SKM-1 treated with dmso at 0.1 percent for 144 hours (cell line): ENCODE measurements at regions not wholly inside any gene's neighbourhood (a gene's known extent, or its start where the extent isn't known, plus 50 kb on each side); places are given as distances from the start of the nearest gene placed in this dataset.

Experiments
- DNase-seq: peaks from one replicate; lab custom pipeline; 2025; ENCODE audit not compliant: unreplicated experiment; lab: John Stamatoyannopoulos, UW

DNA sequence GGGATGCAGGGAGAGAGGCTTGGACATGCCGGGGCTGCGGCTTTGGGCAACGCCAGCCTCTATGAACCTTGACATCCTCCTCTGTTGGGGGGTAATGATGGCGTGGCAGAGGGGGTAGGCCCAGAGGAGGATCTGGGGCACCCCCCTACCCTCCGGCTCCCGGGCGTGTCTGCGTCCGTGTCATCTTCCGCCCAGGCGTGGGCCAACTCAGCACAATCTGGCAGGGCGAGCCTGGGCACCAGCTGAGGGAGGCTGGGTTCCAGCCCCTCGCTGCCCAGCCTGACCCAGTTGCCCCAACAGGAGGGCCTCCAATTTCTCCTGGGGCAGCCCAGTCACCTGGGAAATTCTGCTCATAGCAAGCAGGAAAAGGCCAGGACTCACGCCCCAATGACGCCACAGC, 62.9 kb upstream of the IL17B start:
- no peak for DNase-seq

DNA sequence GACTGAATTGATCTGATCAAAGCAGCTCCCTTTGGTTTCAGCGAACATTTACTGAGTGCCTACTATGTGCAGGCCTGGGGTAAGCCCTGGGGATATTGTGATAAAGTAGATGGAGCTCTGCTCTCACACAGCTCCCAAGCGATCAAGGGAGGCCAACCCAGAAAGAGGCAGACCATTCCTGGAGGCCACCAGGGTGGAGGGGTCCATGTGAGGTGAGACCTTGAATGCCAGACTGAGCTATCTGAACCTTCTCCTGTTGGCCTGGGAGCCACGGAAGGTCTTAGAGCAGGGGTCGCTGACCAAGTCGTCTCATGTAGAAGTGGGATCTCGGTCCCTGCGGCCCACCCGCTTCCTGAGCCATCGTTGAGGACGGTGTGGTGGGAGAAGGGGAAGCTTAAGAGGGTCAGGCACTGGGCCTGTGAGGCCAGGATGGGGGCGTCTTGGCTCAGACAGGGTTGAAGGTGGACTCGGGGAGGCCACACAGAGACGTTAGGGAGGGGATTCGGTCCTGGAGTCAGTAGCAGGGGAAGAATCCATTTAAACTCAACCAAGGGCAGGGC, 62.2 kb upstream of the IL17B start:
- DNase-seq = no peak

DNA sequence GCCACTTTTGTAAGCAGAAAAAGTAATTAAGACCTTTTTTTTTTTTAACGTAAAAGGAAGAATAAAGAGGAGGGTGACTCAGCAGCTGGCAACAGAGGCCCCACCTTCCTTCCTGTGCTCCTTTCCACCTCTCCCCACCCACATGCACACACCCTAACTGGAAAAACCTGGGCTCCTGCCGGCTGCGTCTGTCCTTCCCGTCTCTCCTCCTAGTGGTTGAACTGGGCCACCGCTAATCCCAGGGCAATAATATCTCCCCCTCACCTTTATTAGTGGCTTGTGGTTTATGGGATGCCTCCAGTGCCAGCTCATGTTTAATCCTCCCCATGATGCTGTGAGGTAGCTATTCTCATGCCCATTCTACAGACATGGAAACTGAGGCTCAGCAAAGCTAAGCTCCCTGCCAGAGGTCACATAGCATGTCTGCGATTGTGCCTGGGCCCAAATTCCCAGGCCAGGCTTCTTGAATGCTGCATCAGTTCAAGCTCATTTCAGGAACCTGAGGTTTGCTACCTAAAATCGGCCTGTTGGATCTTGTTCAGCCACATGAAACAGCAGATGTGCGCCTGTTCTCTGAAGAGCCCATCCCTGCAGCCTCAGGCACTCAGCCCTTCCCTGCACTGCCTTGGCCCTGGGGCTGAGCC, 60.9 kb upstream of the IL17B start:
- no peak for DNase-seq

DNA sequence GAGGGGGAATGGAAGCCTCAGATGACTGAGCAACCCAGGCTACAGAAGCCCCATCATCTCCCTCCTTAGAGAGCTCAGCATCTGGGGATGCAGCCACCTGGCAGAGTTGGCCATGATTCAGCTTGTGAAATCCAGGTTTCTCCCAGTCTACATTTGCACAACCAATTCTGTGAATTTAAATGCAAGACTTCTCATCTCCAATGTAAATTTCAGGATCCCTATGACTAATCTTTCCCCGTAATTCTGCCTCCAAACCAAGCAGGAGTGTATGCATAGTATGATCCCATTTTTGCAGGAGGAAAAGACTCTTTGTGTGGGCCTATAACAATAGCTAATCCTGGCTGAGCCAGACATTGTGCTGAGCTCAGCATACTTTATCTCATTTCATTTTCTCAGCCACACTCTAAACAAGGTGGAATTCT, 59.6 kb upstream of the IL17B start:
- no peak for DNase-seq

DNA sequence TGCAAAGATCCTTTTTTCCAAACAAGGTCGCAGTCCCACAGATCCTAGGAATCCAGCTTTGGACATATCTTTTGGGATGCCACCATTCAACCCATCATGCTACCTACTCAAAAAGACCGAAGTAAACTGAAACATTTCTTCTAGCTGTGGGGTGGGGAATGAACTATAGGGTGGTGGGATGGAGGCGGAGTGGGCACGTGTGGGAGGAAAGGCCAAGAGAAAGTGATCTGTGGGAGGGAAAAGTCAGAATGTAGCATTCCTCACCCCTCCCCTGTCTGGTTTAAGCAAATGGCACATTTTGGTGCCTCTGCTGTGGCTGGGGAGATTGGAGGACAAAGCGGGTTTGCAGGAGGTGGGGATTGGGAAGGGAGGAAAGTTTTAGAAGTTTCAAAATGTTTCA, 59.2 kb upstream of the IL17B start:
- no peak for DNase-seq

DNA sequence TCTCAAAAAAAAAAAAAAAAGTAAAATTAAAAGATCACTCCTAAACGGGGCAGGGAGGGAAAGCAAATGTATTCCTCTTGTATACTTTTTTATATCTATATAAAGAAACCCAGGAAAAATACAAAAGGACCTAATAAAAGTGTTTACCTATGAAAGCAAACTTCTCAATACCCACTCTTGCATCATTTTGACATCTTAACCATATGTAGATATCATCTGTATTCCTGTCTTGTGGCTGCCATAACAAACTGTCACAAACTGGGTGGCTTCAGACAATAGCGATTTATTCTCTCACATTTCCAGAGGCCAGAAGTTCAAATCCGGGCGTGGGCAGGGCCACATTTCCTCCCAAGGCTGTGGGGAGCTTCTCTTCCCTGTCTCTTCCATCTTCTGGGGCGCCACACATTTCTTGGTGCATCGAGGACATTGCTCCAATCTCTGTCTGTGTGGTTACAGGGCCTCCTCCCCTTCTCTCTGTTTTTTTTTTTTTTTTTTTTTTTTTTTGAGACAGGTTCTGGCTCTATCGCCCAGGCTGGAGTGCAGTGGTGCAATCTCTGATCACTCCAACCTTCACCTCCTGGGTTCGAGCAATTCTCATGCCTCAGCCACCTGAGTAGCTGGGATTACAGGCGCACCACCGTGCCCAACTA, 58.4 kb upstream of the IL17B start:
- DNase-seq = no peak

DNA sequence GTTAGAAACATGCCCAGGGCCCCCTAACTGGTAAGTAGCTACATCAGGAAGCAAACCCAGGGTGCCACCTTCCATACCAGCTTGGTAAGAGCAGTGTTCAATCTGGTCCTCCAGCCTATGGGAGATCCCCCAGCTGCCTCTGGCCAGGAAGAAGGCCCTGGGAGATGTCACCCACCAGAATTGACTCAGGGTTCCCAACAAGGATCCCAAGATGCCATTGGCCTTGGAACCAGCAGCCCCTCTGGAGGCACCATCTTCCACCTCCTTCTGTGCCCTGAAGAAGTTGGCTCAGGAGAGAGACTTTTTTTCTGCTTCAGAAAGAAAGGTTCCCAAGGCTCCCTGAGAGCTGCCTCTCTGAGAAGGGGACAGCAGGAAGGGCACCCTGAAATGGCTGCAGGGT, 56.6 kb upstream of the IL17B start:
- DNase-seq = no peak

DNA sequence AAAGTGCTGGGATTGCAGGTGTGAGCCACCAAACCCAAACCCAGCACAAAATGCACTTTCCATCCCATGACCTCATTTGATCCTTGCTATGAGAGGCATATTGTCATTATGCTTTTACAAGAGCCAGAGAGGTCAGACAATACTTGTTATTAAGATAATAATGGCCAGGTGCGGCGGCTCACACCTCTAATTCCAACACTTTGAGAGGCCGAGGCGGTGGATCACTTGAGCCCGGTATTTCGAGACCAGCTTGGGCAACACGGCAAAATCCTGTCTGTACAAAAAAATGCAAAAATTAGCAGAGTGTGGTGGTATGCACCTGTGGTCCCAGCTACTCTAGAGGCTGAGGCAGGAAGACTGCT, 55.9 kb upstream of the IL17B start:
- no peak for DNase-seq

DNA sequence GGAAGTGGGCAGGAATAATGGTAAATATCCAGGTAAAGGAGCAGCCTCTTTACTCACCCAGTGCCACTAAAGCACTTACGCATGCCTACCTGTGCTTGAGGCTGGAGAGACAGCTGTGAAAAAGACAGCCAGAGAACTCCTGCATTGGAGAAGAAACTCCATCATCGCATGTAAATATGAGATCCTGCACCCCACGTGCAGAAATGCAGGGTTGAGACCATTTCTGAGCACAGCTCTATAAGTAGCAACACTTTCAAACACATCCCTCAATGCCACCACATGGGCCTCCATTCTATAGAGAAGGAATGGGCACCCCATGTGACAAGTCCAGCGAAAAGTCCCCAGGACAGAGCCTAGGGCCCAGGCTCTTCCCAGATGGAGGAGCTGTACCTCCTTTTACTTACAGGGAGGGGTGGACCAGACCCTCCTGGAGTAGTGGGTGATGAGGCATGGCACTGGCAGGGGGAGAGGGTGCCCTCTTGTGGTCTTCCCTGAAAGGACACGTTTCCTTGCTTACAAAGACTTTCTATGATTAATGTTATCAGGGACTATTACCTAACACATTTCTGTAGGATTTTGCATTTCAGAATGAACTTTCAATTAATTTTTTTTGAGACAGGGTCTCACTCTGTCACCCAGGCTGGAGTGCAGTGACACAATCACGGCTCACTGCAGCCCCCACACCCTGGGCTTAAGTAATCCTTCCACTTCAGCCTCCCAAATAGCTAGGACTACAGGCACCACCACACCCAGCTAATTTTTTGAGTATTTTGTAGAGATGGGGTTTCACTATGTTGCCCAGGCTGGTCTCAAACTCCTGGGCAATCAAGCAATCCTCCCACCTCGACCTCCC, 55.3 kb upstream of the IL17B start:
- DNase-seq = peak; percentile 28

DNA sequence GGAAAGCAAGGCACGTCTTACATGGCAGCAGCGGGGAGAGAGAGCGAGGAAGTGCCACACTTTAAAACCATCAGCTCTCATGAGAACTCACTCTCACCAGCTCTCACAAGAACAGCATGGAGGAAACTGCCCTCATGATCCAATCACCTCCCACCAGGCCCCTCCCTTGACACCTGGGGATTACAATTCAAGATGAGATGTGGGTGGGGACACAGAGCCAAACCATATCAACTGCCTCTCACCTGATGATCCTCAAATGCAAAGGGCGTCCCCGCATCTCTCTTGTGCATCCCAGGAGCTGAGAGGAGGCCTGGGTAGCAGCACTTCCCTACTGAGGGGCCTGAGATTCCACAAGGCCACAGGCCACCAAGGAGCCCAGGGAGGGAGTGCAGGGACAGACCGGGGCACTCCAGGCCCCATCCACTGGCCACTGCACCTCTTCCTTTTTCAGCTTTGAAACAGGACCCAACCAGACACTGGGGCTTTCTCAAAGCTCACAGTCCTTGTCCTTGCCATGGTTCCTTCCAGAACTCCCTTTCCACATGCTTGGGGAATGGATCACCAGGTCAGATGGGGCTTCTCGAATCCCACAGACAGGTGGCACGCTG, 54.5 kb upstream of the IL17B start:
- DNase-seq = no peak

DNA sequence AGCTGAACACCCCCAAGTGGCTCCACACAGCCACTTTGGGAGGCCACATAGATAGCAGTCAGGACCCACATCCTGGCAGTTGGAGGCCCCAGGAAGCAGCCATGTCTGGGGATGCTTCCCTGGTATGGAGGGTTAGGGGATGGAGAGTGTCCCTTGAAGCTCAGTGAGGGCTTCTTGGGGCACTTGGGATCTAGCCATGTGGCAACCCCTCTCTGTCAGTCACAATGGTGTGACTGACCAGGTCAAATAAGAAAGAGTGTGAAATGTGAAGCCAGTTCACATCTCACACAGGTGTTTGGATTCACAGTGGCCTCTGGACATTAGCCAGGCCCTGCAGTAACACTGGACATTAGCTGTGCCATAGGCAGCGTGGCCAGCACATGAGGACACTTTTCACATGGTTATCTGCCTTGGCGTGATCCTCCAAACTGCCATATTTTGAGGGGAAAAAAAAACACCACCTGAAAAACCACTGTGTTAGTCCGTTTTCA, 53.9 kb upstream of the IL17B start:
- no peak for DNase-seq

DNA sequence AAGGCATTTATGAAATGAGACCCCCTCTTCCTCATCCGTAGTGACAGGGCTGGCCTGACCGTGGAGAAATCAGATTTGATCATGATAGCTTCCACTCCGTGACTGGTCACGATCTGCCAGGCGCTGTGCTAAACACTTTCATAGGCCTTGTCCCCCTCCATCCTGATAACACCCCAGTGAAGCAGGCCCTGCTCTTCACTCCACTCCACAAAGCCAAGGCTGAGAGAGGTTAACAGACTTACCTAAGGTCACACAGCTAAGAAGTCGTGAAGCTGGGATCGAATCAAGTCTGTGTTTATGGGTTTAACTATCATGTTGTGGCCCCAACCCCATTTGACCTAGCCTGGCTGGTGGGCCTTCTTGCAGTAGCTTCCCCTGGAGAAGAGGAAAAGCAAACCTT, 53.3 kb upstream of the IL17B start:
- DNase-seq = no peak

DNA sequence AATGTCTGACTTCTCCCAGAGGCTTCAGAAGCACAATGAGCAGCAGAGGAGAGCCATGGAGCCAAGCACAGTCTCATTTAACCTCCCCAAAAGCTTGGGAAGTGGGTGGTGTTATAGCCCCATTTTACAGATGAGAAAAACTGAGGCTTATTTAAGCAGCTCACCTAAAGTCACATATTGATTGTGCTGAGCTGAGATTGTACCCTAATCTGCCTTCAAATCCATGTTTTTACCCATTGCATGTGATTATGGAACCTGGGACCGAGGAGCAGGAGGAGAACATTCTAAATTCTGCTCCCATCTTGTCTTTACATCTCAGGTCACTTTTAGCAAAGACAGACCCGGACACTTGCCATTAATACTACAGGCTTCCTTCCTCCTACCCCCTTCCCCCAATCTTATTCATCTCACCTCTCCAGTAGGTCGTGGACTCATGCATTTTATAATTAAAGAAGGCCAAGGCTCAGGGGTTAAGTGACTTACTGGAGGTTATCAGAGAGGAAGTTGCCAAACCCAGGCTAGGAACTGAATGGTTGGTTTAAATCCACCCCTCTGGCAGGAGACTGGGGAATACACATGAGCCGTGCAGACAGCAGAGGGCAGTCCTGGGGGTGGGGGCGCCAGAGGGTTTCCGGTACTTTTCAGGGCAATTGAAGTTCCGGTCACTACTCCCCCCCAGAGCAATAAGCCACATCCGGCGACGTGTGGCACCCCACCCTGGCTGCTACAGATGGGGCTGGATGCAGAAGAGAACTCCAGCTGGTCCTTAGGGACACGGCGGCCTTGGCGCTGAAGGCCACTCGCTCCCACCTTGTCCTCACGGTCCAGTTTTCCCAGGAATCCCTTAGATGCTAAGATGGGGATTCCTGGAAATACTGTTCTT, 51.0 kb upstream of the IL17B start:
- DNase-seq = peak; percentile 94
